CD4-positive, alpha-beta T cell treated with Interleukin-4 for 1 hour (primary cell): ENCODE measurements at regions not wholly inside any gene's neighbourhood (a gene's known extent, or its start where the extent isn't known, plus 50 kb on each side); places are given as distances from the start of the nearest gene placed in this dataset.

Experiments used
- DNase-seq, 2 donors: peaks; one replicate each; pipeline ENCODE4 v3.0.0-alpha.2; 2020 to 2022

GRCh38 chr3:117201901-117202774, 492.6 kb downstream of the TUSC7 start:
- DNase-seq = no peak

GRCh38 chr3:117217355-117217754, 507.8 kb downstream of the TUSC7 start:
- DNase-seq = no peak

DNA sequence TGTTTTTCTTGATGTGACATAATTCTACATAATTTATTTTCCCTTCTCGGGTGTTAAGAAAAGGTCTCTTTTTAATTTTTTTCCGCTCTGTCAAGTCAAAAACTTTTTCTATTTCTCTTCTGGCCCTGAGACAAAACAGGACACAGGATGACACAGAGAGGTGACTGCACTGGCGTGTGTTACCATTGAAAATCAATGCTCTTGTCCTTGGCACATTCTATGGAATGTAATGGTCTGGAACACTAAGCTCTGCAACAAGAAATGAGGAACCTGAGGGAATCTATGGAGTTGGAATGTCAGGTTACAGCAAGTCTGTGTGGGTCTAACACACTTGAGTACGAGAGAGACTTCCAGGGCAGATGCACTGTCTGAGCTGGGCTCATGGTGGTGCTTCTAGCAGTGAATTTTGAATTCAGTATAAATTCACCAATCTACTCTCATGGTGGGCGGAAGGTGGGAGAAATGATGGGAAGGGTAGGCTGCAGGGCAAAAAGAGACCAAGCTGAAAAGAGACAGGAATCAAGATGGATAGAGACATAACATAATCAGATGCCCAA, 508.3 kb downstream of the TUSC7 start:
- DNase-seq = no peak

- no peak for DNase-seq
These were observed 509.1 kb downstream of the TUSC7 start for GRCh38 chr3:117218641-117219048.

- no peak for DNase-seq
These were observed 509.7 kb downstream of the TUSC7 start for GRCh38 chr3:117219296-117219695.

- DNase-seq = no peak
These were observed 517.4 kb downstream of the TUSC7 start for GRCh38 chr3:117226932-117227331.

- DNase-seq = no peak
These were observed 518.9 kb downstream of the TUSC7 start for GRCh38 chr3:117228466-117228865.

GRCh38 chr3:117230924-117231323, 521.3 kb downstream of the TUSC7 start:
- DNase-seq = no peak

DNA sequence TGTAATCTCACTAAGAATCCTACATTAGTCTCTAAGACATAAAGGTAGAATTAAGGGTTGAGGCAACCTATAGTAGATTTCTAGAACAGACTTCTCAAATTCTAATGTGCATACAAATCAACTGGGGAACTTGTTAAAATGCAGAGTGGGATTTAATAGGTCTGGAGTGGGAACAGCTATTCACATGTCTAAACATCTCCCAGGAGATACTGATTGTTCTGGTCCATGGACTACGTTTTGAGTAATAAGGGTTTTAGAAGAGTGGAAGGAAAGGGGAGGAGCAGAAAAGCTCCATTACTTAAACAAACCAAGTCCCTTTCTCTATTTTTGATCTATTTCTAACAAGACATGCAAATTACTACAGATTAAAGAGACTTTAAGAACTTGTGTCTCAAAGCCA, 524.8 kb downstream of the TUSC7 start:
- no peak for DNase-seq

DNA sequence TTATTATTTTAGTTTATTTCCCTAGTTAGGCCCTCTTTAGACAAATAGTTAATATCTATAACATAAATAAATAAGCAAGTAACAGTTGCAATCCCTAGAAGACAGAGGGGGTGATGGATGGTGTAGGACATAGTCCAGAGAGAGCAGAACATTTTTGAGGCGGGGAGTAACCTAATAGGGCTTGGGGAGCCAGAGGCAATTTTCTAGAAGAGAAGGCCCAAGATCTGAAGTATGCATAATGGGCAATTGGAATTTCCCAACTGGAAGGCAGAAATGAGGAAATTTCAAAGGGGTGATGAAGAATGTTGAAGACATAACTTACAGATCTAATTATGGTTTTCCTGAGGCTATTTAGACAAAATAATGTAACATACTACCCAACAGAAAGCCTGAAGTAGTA, 525.7 kb downstream of the TUSC7 start:
- no peak for DNase-seq

- DNase-seq = no peak
These were observed 529.2 kb downstream of the TUSC7 start for GRCh38 chr3:117238806-117239205.

- DNase-seq = no peak
These were observed 534.1 kb downstream of the TUSC7 start for GRCh38 chr3:117243657-117244056.

DNA sequence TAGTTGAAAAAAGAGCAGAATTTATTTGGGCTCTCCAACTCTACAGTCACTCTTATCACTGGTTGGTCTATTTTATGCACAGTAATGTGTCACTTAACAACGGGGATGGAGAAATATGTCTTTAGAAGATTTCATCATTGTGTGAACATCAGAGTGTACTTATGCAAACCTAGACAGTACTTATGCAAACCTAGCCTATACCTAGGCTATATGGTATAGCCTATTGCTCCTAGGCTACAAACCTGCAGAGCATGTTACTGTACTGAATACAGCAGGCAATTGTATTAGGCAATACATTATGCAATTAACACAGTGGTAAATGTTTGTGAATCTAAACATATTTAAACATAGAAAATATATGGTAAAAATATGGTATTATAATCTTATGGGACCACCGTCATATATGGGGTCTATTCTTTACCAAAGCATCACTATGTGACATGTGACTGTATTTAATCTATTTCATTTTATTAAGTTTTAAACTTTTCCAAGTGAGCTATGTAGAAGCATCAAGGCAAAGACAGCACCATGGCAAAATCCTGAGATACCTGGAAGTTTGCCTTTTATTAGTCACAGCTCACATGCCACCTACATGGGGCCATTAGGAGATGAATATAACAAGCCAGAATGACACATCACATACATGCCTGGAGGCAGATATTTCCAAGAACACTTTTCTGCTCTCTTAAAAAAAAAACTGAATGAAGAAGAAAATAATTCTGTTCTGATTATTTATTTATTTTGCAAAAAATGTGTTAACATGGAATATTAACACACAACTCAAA, 537.4 kb downstream of the TUSC7 start:
- DNase-seq = no peak

GRCh38 chr3:117248153-117248552, 538.6 kb downstream of the TUSC7 start:
- no peak for DNase-seq

- DNase-seq = no peak
These were observed 542.6 kb downstream of the TUSC7 start for GRCh38 chr3:117252208-117252607.

- no peak for DNase-seq
These were observed 543.1 kb downstream of the TUSC7 start for GRCh38 chr3:117252651-117253050.

- no peak for DNase-seq
These were observed 544.1 kb downstream of the TUSC7 start for GRCh38 chr3:117253636-117254035.

- no peak for DNase-seq
These were observed 545.4 kb downstream of the TUSC7 start for GRCh38 chr3:117254985-117255384.

DNA sequence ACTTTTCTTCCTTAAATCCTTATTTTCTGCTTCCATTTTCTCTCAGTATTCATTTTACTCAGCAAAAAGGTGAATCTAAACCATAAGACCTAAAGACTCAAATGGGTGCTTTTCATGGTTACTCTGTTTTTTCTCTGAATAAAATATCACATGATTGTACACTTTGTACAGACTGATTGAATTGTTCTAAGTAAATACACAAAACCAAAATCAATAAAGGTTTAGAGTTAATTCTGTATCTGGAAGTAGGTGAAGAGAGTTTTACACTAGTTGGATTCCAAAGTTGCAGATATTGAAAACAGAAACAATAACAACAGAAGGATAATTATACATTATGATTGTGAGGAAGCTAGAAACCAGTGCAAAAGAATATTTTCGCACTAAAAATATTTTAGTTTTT, 546.2 kb downstream of the TUSC7 start:
- DNase-seq = no peak

DNA sequence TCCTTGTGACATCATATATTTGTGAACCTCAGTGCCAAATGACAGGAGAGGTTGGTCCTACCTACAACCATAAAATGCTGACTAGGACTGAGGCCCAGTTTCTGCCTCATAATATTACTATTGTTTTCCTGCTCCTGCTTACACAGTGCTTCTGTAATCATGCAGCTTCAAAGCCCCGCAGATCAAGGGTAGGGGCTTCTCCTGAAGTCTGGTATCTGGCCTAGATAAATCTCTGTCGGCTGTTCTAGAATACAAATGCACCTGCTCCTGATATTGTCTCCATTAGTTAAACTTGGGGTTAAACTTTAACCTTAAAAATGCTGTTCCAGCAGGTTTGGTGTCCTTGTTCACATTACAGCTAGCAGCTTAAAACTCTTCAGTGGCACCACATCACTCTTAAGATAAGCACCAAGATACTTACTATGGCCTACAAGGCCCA, 552.4 kb downstream of the TUSC7 start:
- DNase-seq = no peak

DNA sequence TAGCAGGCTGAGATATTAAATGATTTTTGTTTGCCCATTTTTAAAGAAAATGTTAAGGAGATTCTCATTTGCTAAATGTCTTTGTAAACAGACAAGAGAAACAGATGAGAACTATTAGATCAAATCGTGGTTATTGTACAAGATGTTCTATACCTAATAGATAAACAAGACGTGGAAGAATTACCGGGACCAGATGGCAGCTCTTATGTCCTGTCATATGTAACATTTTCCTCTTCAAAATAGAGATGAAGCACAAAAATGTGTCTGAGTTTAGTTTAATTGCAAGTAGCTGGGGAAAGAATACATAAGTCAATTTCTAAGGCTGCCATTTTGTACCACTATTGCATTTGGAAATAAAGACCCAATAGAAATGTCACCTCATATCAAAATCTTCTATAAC, 553.7 kb downstream of the TUSC7 start:
- no peak for DNase-seq

- no peak for DNase-seq
These were observed 554.2 kb downstream of the TUSC7 start for GRCh38 chr3:117263745-117264144.

DNA sequence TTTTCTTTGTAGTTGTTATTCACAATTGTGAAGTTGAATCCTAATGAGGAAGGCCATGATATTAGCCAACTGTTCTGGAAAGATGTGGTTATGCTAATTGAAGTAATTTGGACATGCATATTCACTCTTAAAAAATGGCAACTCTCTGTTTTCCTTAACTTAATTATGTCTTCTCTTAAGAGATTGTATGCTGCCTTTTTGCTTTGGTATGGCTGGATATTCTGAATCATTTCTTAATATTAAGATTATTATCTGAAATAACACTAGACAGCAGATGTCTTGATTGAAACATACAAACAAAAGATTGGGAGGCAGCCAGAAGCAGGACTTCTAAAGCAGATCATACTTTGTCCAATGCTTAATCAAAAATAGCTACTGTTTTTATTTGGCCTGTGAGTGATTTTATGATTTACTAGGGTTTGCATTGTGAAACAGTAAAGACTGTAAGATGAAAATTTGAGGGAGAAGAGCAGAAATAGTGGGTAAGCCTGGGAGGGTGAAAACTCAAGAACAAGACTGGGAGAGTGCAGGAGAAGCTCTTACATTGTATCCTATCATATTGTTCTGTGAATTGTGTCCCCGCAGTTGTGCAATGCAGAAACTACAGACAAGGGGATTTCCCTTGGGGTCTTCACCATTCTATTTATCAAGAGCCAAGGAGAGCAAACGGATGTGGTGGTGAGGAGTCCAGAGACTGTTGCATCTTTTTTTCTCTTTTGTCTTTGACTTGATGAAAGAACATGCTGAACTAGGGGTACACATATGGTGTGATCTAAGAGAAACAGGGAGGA, 554.8 kb downstream of the TUSC7 start:
- no peak for DNase-seq
